Stomach (tissue), 8 donors: ENCODE measurements at regions not wholly inside any gene's neighbourhood (a gene's known extent, or its start where the extent isn't known, plus 50 kb on each side); places are given as distances from the start of the nearest gene placed in this dataset.

ENCODE experiments used
- DNase-seq, 2 donors: peaks; one replicate each; pipeline versions ENCODE4 v3.0.0 to v3.0.0-alpha.2; 2013 to 2019
- H3K27ac ChIP-seq, 5 donors: fragments of 200-600 bp in 4 of 5; sonication (generic) in 4 of 5; one replicate each; pipeline ENCODE4 v1.5.1; 2013 to 2019; ENCODE audit warnings: mild to moderate bottlenecking in 1 of 5, moderate library complexity in 1 of 5
- H3K27me3 ChIP-seq, 3 donors: fragments of 200-600 bp; sonication (generic); one replicate each; pipeline ENCODE4 v1.5.1; 2017 to 2019; ENCODE audit warnings: mixed run types in 1 of 3
- H3K36me3 ChIP-seq, 4 donors: fragments of 200-600 bp; sonication (generic); 1 replicate in 3 of 4; 2 replicates in 1 of 4; pipeline ENCODE4 v1.5.1; 2016 to 2019
- H3K4me1 ChIP-seq, 4 donors: fragments of 200-600 bp; sonication (generic); one replicate each; pipeline ENCODE4 v1.5.1; 2016 to 2019
- H3K4me3 ChIP-seq, 4 donors: fragments of 200-600 bp; sonication (generic) in 3 of 4; one replicate each; pipeline ENCODE4 v1.5.1; 2016 to 2019; ENCODE audit warnings: mild to moderate bottlenecking in 1 of 4
- H3K9me3 ChIP-seq, 4 donors: fragments of 200-600 bp; sonication (generic); one replicate each; pipeline ENCODE4 v1.5.1; 2016 to 2019
- EP300 ChIP-seq: sonication (generic); formaldehyde crosslinking; IDR thresholded peaks from one replicate; pipeline ENCODE4 v1.6.1; 2017; ENCODE audit warnings: antibody characterized with exemption
- POLR2A ChIP-seq, 4 donors: fragments of 450-650 bp; IDR thresholded peaks; one replicate each; pipeline ENCODE4 v1.6.1; 2016; ENCODE audit warnings: antibody characterized with exemption in 4 of 4, control low read depth in 2 of 4, mild to moderate bottlenecking in 1 of 4, moderate library complexity in 1 of 4
- POLR2AphosphoS5 ChIP-seq, 3 donors: sonication (generic); formaldehyde crosslinking; IDR thresholded peaks; one replicate each; pipeline ENCODE4 v1.6.1; 2016; ENCODE audit warnings: antibody characterized with exemption in 3 of 3
- WGBS, 5 donors: extraction: QIAGEN DNeasy Blood & Tissue Kit in 3 of 5; methylation state at CpG; one replicate each; pipeline versions ENCODE4 v1.1.5 to v1.1.7; 2013 to 2018; 5-methylcytosine and 5-hydroxymethylcytosine counted together
- intact Hi-C: fragments of 100-400 bp; cut with DNase I; formaldehyde crosslinking; loops from one replicate; pipeline ENCODE4 v1.15.1; 2023; ENCODE audit warnings: low total_unique reads
- TF ChIP-seq, protein P1 (sequence below), 7 experiments: fragments of 450-650 bp in 4 of 7; fragments of 200-600 bp in 3 of 7; sonication (generic) in 3 of 7; IDR thresholded peaks; one replicate each; pipeline ENCODE4 v1.5.1; 2016 to 2019; ENCODE audit warnings: antibody characterized with exemption in 7 of 7, control low read depth in 2 of 7, mild to moderate bottlenecking in 1 of 7
- donor health status: healthy with polysubstance abuse.
- donor health status: Bipolar disorder and iron deficiency.
- donor health status: healthy.

DNA sequence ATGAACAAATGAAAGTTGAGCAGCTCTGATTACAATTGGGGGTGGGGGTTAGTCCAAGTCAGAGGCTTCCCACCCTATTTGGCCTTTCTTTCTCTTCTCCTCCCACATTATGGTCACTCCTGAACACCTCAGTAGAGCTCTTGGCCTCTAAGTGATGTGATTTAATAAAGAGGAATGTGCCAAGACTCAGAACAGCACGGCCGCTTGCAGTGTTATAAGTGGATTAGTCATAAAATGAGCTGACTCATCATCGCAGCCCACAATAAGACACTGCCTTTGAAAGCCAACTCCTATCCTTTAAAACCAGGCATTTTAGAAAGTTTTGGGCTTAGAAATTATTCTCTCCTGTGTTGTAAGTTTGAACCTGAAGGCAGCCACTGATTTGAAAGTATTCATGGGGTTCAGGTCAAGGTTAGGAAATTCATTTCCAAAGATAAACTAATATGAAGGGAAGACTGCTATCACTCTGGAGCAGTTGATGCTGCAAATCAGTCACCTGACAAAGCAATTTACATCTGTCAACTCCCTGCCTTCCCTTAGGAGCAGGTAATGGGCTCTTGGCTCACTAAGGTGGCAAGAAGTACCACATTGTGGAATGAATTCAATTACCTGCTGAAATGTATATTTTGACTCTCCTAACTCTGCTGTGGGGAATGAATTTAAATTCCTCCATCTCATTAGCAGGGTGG is 283.6 kb upstream of the NMUR2 start:
- Histone ChIP-seq H3K27me3 (no peaks in the 10 kb centered on the region), H3K36me3 (no peaks in the 10 kb centered on the region), H3K4me1 (no peaks in the 10 kb centered on the region), H3K9me3 (peaks cover 0 to 7% (median 6%) of the 10 kb centered on the region in 4 donors), H3K4me3 (no peak overlapping the region), H3K27ac (no peak overlapping the region)
- intact Hi-C loops = no loop called here
- peak in 1 of 2 donors; percentile 32 for DNase-seq
- TF ChIP-seq, protein P1, sequence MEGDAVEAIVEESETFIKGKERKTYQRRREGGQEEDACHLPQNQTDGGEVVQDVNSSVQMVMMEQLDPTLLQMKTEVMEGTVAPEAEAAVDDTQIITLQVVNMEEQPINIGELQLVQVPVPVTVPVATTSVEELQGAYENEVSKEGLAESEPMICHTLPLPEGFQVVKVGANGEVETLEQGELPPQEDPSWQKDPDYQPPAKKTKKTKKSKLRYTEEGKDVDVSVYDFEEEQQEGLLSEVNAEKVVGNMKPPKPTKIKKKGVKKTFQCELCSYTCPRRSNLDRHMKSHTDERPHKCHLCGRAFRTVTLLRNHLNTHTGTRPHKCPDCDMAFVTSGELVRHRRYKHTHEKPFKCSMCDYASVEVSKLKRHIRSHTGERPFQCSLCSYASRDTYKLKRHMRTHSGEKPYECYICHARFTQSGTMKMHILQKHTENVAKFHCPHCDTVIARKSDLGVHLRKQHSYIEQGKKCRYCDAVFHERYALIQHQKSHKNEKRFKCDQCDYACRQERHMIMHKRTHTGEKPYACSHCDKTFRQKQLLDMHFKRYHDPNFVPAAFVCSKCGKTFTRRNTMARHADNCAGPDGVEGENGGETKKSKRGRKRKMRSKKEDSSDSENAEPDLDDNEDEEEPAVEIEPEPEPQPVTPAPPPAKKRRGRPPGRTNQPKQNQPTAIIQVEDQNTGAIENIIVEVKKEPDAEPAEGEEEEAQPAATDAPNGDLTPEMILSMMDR (IDR thresholded peaks at IDR 0.05) = no peak
- TF ChIP-seq POLR2A (IDR thresholded peaks at IDR 0.05) (no peak), EP300 (no peak), POLR2AphosphoS5 (IDR thresholded peaks at IDR 0.05) (no peak)
- WGBS, 5 donors = 68 to 80% (median 78%) methylated on average over 3 of the region's 3 CpGs

DNA sequence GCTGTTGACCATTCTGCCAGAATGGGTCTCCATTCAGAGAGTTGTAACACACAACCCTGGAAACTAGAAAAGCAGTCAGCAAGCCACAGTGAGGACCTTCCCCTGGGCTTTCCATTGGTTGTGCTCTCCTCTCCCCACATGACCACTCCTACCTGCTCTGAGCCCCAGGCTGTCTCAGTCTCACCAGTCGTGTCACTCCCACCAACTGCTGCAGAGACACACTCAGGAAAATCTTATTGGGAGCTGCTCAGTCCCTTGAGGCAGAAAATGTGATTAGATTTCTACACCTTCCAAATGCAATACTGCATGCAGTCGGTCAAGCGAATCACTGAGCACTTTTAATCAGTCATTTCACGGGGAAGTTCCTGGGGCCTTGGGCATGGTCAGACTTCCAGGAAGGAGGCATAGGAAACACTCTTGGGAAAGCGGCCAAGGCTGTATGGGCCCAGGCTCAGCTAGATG is 284.2 kb upstream of the NMUR2 start:
- 67 to 78% (median 73%) methylated on average over 5 of the region's 5 CpGs for WGBS, 5 donors
- H3K4me3 ChIP-seq = no peak overlapping the region
- TF ChIP-seq POLR2AphosphoS5 (IDR thresholded peaks at IDR 0.05) (no peak), POLR2A (IDR thresholded peaks at IDR 0.05) (no peak), EP300 (no peak)
- TF ChIP-seq, protein P1 (IDR thresholded peaks at IDR 0.05) = no peak
- intact Hi-C loops = no loop called here
- no peaks in the 10 kb centered on the region for H3K4me1 ChIP-seq
- no peak overlapping the region for H3K27ac ChIP-seq
- H3K36me3 ChIP-seq = no peaks in the 10 kb centered on the region
- H3K9me3 ChIP-seq = peaks cover 0 to 7% (median 6%) of the 10 kb centered on the region in 4 donors
- H3K27me3 ChIP-seq = no peaks in the 10 kb centered on the region
- no peak for DNase-seq

DNA sequence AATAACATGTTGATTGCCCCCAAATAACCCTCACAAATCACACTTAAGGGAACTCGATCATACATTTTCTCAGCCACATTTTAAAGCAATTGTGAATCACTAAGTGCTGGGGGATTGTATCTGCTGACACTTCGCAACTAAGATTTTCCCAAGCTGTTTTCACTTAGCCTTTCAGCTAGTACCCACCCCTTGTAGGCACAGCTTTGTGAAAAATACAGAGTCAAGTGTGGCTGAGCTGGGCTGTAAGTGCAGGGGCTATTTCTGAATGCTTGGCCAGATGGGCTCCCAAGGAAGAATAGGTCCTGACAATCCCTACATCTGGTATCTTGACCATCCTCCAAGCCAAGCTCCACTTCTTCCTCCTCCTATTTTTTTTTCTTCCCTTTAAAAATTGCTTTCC is 289.2 kb upstream of the NMUR2 start:
- DNase-seq = no peak
- Histone ChIP-seq H3K4me1 (no peaks in the 10 kb centered on the region), H3K27ac (no peak overlapping the region), H3K27me3 (no peaks in the 10 kb centered on the region), H3K9me3 (peaks cover 0 to 15% (median 4%) of the 10 kb centered on the region in 4 donors), H3K4me3 (no peak overlapping the region), H3K36me3 (no peaks in the 10 kb centered on the region)
- WGBS, 5 donors = 39 to 46% (median 43%) methylated on average over 2 of the region's 2 CpGs
- intact Hi-C loops = no loop called here
- TF ChIP-seq, protein P1 (IDR thresholded peaks at IDR 0.05) = no peak
- no peak for TF ChIP-seq EP300
- no peak for TF ChIP-seq POLR2A (IDR thresholded peaks at IDR 0.05)
- TF ChIP-seq POLR2AphosphoS5 (IDR thresholded peaks at IDR 0.05) = no peak

DNA sequence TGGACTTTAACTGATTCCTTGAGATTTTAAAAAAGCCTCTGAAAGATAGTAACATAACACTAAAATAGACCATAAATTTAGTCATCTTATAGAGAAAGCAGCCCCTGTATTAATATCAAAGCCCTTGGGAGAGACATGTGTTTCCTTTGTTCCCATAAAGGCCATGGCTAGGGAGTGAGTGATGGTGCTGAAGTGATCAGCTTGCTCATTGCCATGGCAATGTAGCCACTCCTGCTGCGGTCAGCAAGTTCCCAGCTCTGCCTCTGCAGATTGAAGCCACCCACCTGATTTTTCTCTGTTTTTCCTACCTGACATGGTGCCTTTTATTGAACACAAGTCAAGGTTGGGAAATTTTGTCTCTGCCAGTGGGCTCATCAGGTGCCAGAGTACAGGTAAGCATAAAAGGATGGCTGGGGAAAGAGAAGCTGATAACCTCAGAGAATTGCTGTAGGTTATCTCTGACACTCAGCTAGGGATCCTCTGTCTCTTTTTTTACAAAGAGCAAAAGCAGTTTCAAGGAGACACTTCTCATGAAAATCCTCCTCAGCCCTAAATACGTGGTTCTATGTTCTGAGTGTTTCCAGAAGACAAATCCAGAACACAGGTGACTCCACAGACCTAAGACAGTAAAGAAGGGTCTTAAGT is 296.3 kb upstream of the NMUR2 start:
- peak in 1 of 2 donors; percentile 29 for DNase-seq
- H3K27me3 ChIP-seq = no peaks in the 10 kb centered on the region
- no peak for TF ChIP-seq POLR2AphosphoS5 (IDR thresholded peaks at IDR 0.05)
- TF ChIP-seq, protein P1 (IDR thresholded peaks at IDR 0.05) = no peak
- TF ChIP-seq EP300 = no peak
- peaks cover 0 to 27% (median 11%) of the 10 kb centered on the region in 4 donors for H3K9me3 ChIP-seq
- H3K27ac ChIP-seq = no peak overlapping the region
- H3K4me1 ChIP-seq = no peaks in the 10 kb centered on the region
- H3K4me3 ChIP-seq = no peak overlapping the region
- no peaks in the 10 kb centered on the region for H3K36me3 ChIP-seq
- WGBS, 5 donors = 31 to 53% (median 42%) methylated on average over 2 of the region's 2 CpGs
- intact Hi-C loops = no loop called here
